HG02763 (cell line): ENCODE measurements at regions not wholly inside any gene's neighbourhood (a gene's known extent, or its start where the extent isn't known, plus 50 kb on each side); places are given as distances from the start of the nearest gene placed in this dataset.
"Not testable (repeated sequence)": the region's sequence is repeated elsewhere in the genome, so short reads cannot be mapped to it uniquely, and the experiment has no call there.

Experiments
- ATAC-seq: cut with Tn5 transposase; IDR thresholded peaks from one replicate; pipeline ENCODE4 v1.9.1; 2021; ENCODE audit warnings: mild to moderate bottlenecking, moderate library complexity; ENCODE audit not compliant: unreplicated experiment

GRCh38 chr2:7620255-7620654 lies 703.0 kb downstream of the RNF144A start:
- ATAC-seq: no peak

GRCh38 chr2:7621018-7621814 lies 704.0 kb downstream of the RNF144A start:
- no peak for ATAC-seq

GRCh38 chr2:7625392-7626138 lies 708.4 kb downstream of the RNF144A start:
- ATAC-seq: no peak

GRCh38 chr2:7626139-7626537 lies 708.9 kb downstream of the RNF144A start:
- no peak for ATAC-seq

- ATAC-seq: no peak
These were observed 710.4 kb downstream of the RNF144A start for GRCh38 chr2:7627583-7627982.

- ATAC-seq: no peak
These were observed 715.2 kb downstream of the RNF144A start for GRCh38 chr2:7632420-7632819.

GRCh38 chr2:7633566-7634153 lies 716.4 kb downstream of the RNF144A start:
- no peak for ATAC-seq

GRCh38 chr2:7634409-7634808 lies 717.2 kb downstream of the RNF144A start:
- ATAC-seq: no peak

- ATAC-seq: no peak
These were observed 722.3 kb downstream of the RNF144A start for GRCh38 chr2:7639476-7639875.

- ATAC-seq: not testable (repeated sequence)
These were observed 724.1 kb downstream of the RNF144A start for GRCh38 chr2:7641272-7641671.

- ATAC-seq: no peak
These were observed 728.8 kb downstream of the RNF144A start for GRCh38 chr2:7646024-7646423.

- no peak for ATAC-seq
These were observed 729.4 kb downstream of the RNF144A start for GRCh38 chr2:7646661-7647060.

- ATAC-seq: no peak
These were observed 731.1 kb downstream of the RNF144A start for GRCh38 chr2:7648221-7648795.

- no peak for ATAC-seq
These were observed 732.4 kb downstream of the RNF144A start for GRCh38 chr2:7649461-7650228.

GRCh38 chr2:7653617-7654016 lies 736.4 kb downstream of the RNF144A start:
- no peak for ATAC-seq

GRCh38 chr2:7655629-7656028 lies 738.4 kb downstream of the RNF144A start:
- ATAC-seq: no peak

GRCh38 chr2:7657526-7657925 lies 740.3 kb downstream of the RNF144A start:
- not testable (repeated sequence) for ATAC-seq

- no peak for ATAC-seq
These were observed 741.3 kb downstream of the RNF144A start for GRCh38 chr2:7658486-7658885.

- ATAC-seq: no peak
These were observed 743.6 kb downstream of the RNF144A start for GRCh38 chr2:7660816-7661215.

GRCh38 chr2:7661502-7661901 lies 744.3 kb downstream of the RNF144A start:
- ATAC-seq: no peak

GRCh38 chr2:7665880-7666279 lies 748.7 kb downstream of the RNF144A start:
- ATAC-seq: no peak
